HG03066 (cell line): ENCODE measurements at regions not wholly inside any gene's neighbourhood (a gene's known extent, or its start where the extent isn't known, plus 50 kb on each side); places are given as distances from the start of the nearest gene placed in this dataset.

Experiments
- ATAC-seq: cut with Tn5 transposase; IDR thresholded peaks from one replicate; pipeline ENCODE4 v1.9.1; 2021; ENCODE audit warnings: low read depth; ENCODE audit not compliant: unreplicated experiment

GRCh38 chr6:168988801-168989200 lies 264.8 kb downstream of the THBS2 start:
- no peak for ATAC-seq

- no peak for ATAC-seq
Measured at GRCh38 chr6:168988280-168988679, 265.4 kb downstream of the THBS2 start.

GRCh38 chr6:168985705-168986104 lies 267.9 kb downstream of the THBS2 start:
- no peak for ATAC-seq

DNA sequence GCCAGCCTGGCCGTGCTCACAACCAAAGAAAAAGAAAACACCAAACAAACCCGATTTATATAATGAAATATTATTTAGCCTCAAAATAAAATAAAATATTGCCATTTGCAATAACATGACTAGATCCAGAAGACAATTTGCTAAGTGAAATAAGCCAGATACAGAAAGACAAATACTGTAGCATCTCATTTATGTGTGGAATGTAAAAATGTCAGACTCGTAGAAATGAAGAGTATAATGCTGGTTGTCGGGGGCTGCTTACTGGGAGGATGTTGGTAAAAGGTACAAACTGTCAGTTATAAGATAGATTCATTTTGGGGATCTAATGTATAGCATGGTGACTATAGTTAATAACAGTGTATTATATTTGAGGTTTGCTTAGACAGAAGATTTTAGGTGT lies 269.7 kb downstream of the THBS2 start:
- ATAC-seq = no peak

- no peak for ATAC-seq
Measured at GRCh38 chr6:168981187-168981586, 272.5 kb downstream of the THBS2 start.

DNA sequence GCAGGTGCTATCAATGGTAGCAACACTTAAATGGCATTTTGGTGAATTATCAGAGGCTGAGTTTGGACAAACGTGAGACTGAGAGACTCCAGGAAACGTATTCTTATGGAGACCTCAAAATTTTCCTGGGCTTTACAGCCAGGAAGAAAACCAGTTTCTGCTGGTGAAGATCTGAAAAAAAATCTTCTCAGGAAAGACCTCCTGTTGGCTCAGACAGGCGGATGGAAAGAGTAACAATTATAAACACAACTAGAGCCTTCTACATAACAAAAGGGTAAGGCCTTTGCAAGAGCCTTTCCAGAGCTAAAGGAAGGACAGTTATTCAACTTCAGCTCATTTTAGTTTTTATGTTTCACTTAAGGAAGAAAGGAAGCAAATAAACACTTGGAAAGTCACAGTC lies 274.4 kb downstream of the THBS2 start:
- ATAC-seq = no peak

DNA sequence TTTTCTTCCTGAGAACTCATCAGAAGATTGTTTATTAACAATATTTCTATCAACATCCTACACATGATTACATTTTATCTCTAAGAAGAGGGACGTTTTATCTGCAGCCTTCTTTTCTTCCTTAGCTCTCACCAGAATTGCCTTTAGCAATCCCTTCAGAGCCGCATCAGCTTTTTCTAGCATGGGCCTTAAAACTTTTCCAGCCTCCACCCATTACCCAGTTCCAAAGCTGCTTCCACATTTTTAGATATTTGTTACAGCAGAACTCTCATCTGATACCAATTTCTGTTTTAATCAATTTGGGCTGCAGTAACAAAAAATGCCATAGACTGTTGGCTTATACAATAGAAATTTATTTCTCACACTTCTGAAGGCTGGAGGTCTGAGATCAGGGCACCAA lies 281.5 kb downstream of the THBS2 start:
- ATAC-seq = no peak

- ATAC-seq = no peak
Measured at GRCh38 chr6:168971549-168971948, 282.1 kb downstream of the THBS2 start.

GRCh38 chr6:168968801-168969200 lies 284.8 kb downstream of the THBS2 start:
- ATAC-seq = no peak

GRCh38 chr6:168968228-168968627 lies 285.4 kb downstream of the THBS2 start:
- no peak for ATAC-seq

- no peak for ATAC-seq
Measured at GRCh38 chr6:168967281-168967925, 286.2 kb downstream of the THBS2 start.

GRCh38 chr6:168964138-168964835 lies 289.4 kb downstream of the THBS2 start:
- ATAC-seq = no peak

DNA sequence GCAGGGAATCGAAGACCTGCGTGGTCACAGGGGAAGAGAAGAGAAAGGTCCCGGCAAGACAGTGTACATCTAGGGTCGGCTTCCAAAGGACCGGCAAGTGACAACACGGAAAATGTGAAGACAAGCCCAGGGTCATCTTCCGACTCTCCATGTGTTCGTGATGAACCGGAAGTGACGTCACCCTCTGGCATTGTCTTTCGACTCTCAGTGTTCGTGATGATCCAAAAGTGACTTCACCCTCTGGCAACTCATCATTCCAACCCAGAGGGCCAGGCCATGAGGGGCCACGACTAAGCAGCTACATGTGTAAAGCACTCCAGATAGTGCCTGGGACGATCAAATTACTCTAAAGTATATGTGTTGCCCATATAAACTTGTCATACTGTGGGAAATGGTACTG lies 290.8 kb downstream of the THBS2 start:
- no peak for ATAC-seq

GRCh38 chr6:168961264-168961656 lies 292.4 kb downstream of the THBS2 start:
- ATAC-seq = no peak

- ATAC-seq = no peak
Measured at GRCh38 chr6:168960551-168961263, 292.9 kb downstream of the THBS2 start.

DNA sequence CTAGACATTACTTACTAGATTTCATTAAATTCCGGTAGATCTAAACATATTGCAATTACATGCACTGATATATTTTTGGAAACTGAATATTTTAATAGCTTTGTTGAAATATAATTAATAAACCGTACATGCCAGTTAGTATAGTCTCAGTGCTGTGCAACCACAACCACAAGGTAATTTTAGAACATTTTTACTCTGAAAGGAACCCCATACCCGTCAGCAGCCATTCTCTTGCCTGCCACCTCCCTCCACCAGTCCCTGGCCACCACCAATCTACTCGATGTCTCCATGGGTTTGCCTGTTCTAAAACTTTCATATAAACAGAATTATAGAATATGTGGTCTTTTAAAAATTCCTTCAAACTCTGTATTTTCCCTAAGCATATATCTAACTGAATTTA lies 293.9 kb downstream of the THBS2 start:
- ATAC-seq = no peak

DNA sequence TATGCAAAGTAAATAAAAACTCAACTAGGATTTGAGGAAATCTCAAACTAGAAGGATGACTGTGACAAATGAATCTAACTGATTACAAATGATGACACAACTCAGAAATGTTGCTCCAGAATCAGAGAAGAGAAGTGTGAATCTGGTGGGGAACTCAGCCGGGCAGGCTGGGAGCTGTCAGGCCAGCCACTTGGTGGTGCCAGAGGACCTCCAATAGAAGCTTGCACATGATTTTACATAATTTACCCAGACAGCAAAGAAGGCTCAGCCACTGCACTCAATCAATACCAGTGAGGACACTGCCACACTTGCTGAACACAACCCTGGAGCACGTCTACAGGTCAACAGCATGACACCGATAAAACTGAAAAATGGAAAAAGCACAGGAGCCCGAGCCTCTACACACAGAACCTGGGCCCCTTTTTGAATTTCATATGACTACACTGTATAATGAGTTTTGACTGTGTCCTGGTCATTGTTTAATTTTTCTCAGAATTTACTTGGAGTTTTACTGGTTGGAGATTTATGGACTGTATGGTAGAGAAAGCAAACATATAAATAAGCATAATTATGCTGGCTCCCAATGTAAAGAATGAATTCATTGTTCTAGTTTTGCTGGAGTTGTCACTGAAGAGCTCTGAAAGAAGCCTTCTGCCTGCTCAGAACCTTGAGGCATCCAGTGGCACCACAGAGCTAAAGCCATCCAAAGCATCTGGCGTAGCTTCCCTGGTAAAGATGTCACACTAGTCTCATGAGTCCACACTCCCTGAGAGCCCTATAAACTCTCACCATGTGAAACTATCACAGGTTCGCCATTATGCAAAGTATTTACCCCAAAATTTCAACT lies 296.5 kb downstream of the THBS2 start:
- peak; percentile 78 for ATAC-seq

DNA sequence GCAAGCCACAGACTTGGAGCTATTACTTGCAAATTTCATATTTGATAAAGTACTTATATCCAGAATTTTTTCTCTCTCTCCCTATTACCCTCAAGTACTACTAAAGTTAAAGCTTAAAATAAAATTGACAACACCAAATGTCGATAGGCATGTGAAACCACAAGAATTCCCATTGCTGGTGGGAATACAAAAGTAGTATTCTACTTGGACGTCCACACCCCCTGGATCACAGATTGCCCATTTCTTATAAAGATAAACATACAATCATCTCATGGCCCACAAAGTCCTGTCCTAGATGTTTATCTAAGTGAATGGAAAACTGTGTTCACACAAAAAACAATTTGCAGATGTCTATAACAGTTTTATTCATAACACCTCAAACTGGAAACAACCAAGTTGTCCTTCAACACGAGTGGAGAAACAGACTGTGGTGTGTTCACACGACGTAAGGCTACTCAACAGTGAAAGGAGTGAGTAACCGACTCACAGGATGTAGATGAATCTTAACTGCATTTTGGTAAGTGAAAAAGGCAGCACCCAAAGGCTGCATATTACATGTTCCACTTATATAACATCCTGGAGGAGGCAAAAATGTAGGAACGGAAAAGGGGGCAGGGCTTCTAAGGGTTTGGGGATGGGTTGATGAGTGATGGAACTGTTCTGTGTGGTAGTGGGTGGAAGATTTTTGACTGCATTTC lies 297.4 kb downstream of the THBS2 start:
- ATAC-seq = no peak

GRCh38 chr6:168953461-168953860 lies 300.2 kb downstream of the THBS2 start:
- ATAC-seq = no peak

DNA sequence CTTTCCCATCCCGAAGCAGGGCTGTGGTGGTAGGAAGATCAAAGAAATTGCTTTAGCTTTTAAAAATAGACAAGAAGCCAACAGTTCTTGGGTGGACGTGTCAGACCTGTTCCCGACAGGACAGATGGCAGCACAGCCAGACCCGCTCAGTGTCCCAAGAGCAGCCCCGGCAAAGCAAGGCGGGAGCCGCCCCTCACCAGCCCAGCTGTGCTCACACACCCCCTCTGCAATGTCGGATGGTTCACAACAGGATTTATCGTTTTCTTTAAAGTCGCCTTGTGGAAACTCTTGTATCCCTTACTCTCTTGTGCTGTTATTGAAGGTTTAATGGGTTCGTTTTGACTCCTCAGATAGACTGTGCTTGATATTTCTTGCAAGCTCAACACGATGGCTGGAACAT lies 302.4 kb downstream of the THBS2 start:
- ATAC-seq = no peak
